ENCODE measurements at regions not wholly inside any gene's neighbourhood (a gene's known extent, or its start where the extent isn't known, plus 50 kb on each side); places are given as distances from the start of the nearest gene placed in this dataset.

DNA sequence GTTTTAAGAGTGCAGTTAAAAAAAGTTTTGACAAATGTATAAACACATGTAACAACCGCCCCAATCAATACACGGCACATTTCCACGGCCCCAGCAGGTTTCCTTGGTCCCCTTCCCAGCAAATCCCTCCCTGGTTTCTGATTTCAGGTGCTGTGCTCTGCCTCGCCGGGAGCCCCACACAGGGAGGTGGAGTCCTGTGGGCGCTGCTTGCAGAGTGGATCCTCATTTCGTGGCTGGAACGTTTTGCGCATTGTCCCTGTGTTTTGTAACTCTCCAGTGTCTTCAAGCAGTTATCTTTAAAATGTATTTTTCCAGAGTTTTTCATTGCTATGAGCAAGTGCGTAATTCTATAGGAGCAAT lies 124.8 kb downstream of the GALR1 start:
- no peaks in the 10 kb centered on the region for H3K36me3 ChIP-seq
- H3K4me1 ChIP-seq, result peaks cover 0 to 16% (median 10%) of the 10 kb centered on the region in 4 donors
- WGBS, 2 donors (ENCODE audit: low coverage in 1 of 2), result 24 to 45% methylated on average over 5 to 10 of the region's 10 CpGs
- in situ Hi-C loops (cut with MboI; ENCODE audit: low pct_ligation_motif_present in 1 of 4, low pct_unique_long_range_greater_than_20kb in 1 of 4, low sequenced_read_pairs in 3 of 4), result no loop called here
- intact Hi-C loops (cut with DNase I; ENCODE audit: low total_unique reads), result no loop called here
- DNase-seq, result no peak
- no peak for TF ChIP-seq POLR2A (IDR thresholded peaks at IDR 0.05)
- TF ChIP-seq EP300 (IDR thresholded peaks at IDR 0.05; ENCODE audit: low read depth), result no peak
- no peak for TF ChIP-seq CTCF (IDR thresholded peaks at IDR 0.05)
- TF ChIP-seq POLR2AphosphoS5 (IDR thresholded peaks at IDR 0.05), result no peak
- no peaks in the 10 kb centered on the region for H3K27me3 ChIP-seq
- peak overlapping the region; percentile 65 to 72 (median 67) for H3K27ac ChIP-seq
- H3K4me3 ChIP-seq, result no peak overlapping the region
- peaks cover 7 to 10% of the 10 kb centered on the region in 2 donors for H3K9me3 ChIP-seq

- Histone ChIP-seq H3K27me3 (no peaks in the 10 kb centered on the region), H3K9me3 (no peaks in the 10 kb centered on the region), H3K4me1 (peaks cover 0 to 16% (median 10%) of the 10 kb centered on the region in 4 donors), H3K4me3 (no peak overlapping the region), H3K36me3 (no peaks in the 10 kb centered on the region), H3K27ac (peak overlapping the region in 1 of 4 donors; percentile 13)
- in situ Hi-C loops (cut with MboI; ENCODE audit: low pct_ligation_motif_present in 1 of 4, low pct_unique_long_range_greater_than_20kb in 1 of 4, low sequenced_read_pairs in 3 of 4) (no loop called here), intact Hi-C loops (cut with DNase I; ENCODE audit: low total_unique reads) (no loop called here)
- TF ChIP-seq CTCF (IDR thresholded peaks at IDR 0.05) (no peak), POLR2AphosphoS5 (IDR thresholded peaks at IDR 0.05) (no peak), POLR2A (IDR thresholded peaks at IDR 0.05) (no peak), EP300 (IDR thresholded peaks at IDR 0.05; ENCODE audit: low read depth) (no peak)
- DNase-seq, result no peak
- 71 to 94% methylated on average over 6 to 29 of the region's 29 CpGs for WGBS, 2 donors (ENCODE audit: low coverage in 1 of 2)
Observed at GRCh38 chr18:77376043-77376732, 126.5 kb downstream of the GALR1 start.

GRCh38 chr18:77376733-77377094 lies 127.1 kb downstream of the GALR1 start:
- TF ChIP-seq POLR2AphosphoS5 (IDR thresholded peaks at IDR 0.05), result no peak
- 73 to 83% methylated on average over 5 to 8 of the region's 8 CpGs for WGBS, 2 donors (ENCODE audit: low coverage in 1 of 2)
- no peaks in the 10 kb centered on the region for H3K27me3 ChIP-seq
- H3K36me3 ChIP-seq, result no peaks in the 10 kb centered on the region
- in situ Hi-C loops (cut with MboI; ENCODE audit: low pct_ligation_motif_present in 1 of 4, low pct_unique_long_range_greater_than_20kb in 1 of 4, low sequenced_read_pairs in 3 of 4), result no loop called here
- DNase-seq, result no peak
- intact Hi-C loops (cut with DNase I; ENCODE audit: low total_unique reads), result no loop called here
- H3K27ac ChIP-seq, result no peak overlapping the region
- no peak overlapping the region for H3K4me3 ChIP-seq
- H3K4me1 ChIP-seq, result peaks cover 0 to 16% (median 10%) of the 10 kb centered on the region in 4 donors
- H3K9me3 ChIP-seq, result no peaks in the 10 kb centered on the region

GRCh38 chr18:77377813-77378212 lies 128.2 kb downstream of the GALR1 start:
- H3K36me3 ChIP-seq, result no peaks in the 10 kb centered on the region
- no peaks in the 10 kb centered on the region for H3K9me3 ChIP-seq
- H3K4me3 ChIP-seq, result no peak overlapping the region
- no peak for DNase-seq
- TF ChIP-seq POLR2AphosphoS5 (IDR thresholded peaks at IDR 0.05), result no peak
- no peak for TF ChIP-seq POLR2A (IDR thresholded peaks at IDR 0.05)
- no peak for TF ChIP-seq EP300 (IDR thresholded peaks at IDR 0.05; ENCODE audit: low read depth)
- no peak for TF ChIP-seq CTCF (IDR thresholded peaks at IDR 0.05)
- H3K27me3 ChIP-seq, result no peaks in the 10 kb centered on the region
- no peak overlapping the region for H3K27ac ChIP-seq
- 78 to 90% methylated on average over 1 to 6 of the region's 6 CpGs for WGBS, 2 donors (ENCODE audit: low coverage in 1 of 2)
- intact Hi-C loops (cut with DNase I; ENCODE audit: low total_unique reads), result no loop called here
- H3K4me1 ChIP-seq, result peaks cover 0 to 16% (median 10%) of the 10 kb centered on the region in 4 donors
- in situ Hi-C loops (cut with MboI; ENCODE audit: low pct_ligation_motif_present in 1 of 4, low pct_unique_long_range_greater_than_20kb in 1 of 4, low sequenced_read_pairs in 3 of 4), result no loop called here
